ENCODE measurements at regions not wholly inside any gene's neighbourhood (a gene's known extent, or its start where the extent isn't known, plus 50 kb on each side); places are given as distances from the start of the nearest gene placed in this dataset.

- TF ChIP-seq CTCF (IDR thresholded peaks at IDR 0.05; ENCODE audit: low read depth, low read length) (no peak), POLR2A (IDR thresholded peaks at IDR 0.05; ENCODE audit: extremely low read depth, insufficient read length) (no peak)
Observed at GRCh38 chr15:91522605-91523332, 330.7 kb upstream of the SLCO3A1 start.

All from NB4 (cell line).